ENCODE measurements at regions not wholly inside any gene's neighbourhood (a gene's known extent, or its start where the extent isn't known, plus 50 kb on each side); places are given as distances from the start of the nearest gene placed in this dataset.

DNA sequence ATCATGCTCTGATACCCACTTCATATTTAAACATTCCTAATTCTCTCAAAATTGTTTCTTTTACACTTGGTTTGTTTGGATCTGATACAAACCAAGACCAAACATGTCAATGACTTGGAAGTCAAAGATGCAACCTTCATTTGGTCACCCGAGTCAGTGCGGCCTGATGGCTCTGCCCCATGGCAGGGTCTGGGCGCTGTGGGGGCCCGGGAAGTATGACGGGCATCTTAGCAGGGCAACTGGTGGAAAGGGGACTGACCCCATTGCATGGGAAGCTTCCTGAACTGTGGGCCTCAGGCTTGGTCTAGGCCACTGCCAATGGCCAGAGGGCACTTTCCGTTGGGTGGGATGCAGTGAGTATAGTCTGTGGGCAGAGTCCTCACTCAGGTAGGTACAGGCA, 178.0 kb downstream of the KATNIP start:
- no peak overlapping the region for H3K27ac ChIP-seq (ENCODE audit: low read length)
- ATAC-seq (ENCODE audit: insufficient read depth, low read depth) (no peak), DNase-seq (no peak)
- no peak overlapping the region for H3K4me3 ChIP-seq (ENCODE audit: low read depth in 1 of 2, low read length in 2 of 2)
- TF ChIP-seq CTCF (IDR thresholded peaks at IDR 0.05; ENCODE audit: borderline replicate concordance, extremely low read depth, low read length, poor library complexity, severe bottlenecking) (no peak), EZH2 (IDR thresholded peaks at IDR 0.05; ENCODE audit: borderline replicate concordance, low read depth, low read length, severe bottlenecking) (no peak)
- no peaks in the 10 kb centered on the region for H3K36me3 ChIP-seq (ENCODE audit: insufficient read depth, low read length)
- H3K79me2 ChIP-seq (ENCODE audit: insufficient read depth, low read length): no peaks in the 10 kb centered on the region
- H3K4me2 ChIP-seq (ENCODE audit: insufficient read depth, low read length): no peak overlapping the region
- H3K9ac ChIP-seq (ENCODE audit: low read depth, low read length): no peak overlapping the region
- no peaks in the 10 kb centered on the region for H3K27me3 ChIP-seq (ENCODE audit: insufficient read depth, low read length, poor library complexity)
- H3K4me1 ChIP-seq (ENCODE audit: insufficient read depth, low read length): no peaks in the 10 kb centered on the region
- H4K20me1 ChIP-seq (ENCODE audit: insufficient read depth, low read length): no peaks in the 10 kb centered on the region
- no peaks in the 10 kb centered on the region for H3K9me3 ChIP-seq (ENCODE audit: insufficient read depth, low read length, severe bottlenecking)
- no peak overlapping the region for H2AFZ ChIP-seq (ENCODE audit: low read depth, low read length)

- no peaks in the 10 kb centered on the region for H4K20me1 ChIP-seq (ENCODE audit: insufficient read depth, low read length)
- no peak for DNase-seq
These were observed 178.7 kb downstream of the KATNIP start for GRCh38 chr16:27728691-27729090.

DNA sequence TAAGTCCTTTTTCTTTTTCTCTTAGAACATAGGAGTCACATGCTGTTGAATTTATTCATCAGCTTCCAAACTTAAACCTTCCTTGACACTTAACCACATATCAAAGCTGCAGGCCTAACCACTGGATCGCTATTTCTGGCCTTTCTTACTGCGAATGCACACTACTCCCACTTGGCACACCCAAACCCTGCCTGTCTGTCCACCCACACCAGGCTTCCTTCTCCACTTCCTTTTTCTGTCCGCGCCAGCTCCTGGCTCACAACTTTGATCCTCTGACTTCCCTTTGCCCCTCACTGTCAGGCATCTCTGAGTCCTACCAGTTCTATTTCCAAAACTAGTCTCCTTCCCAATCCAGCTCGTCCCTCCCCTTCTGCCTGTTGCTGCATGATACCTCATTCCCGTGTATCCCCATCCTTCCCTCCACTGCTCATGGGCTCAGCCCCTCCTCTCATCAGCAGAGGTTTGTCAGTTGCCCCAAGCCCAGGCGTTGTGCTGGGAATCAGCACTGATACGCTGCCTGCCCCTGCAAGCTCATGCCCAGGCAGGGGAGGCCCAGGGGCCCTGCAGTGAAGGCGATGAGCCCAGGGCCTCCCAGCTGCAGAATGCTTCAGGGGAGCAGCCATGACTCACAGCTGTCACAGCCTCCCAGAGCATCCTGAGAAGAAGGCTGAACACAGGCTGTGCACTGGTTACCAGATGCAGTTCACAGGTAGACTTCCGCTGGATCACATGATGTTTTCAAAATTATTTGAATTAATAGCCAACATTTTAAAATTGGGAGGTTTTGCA, 179.8 kb downstream of the KATNIP start:
- no peak overlapping the region for H2AFZ ChIP-seq (ENCODE audit: low read depth, low read length)
- H3K27ac ChIP-seq (ENCODE audit: low read length): no peak overlapping the region
- ATAC-seq (ENCODE audit: insufficient read depth, low read depth) (no peak), DNase-seq (no peak)
- no peaks in the 10 kb centered on the region for H3K27me3 ChIP-seq (ENCODE audit: insufficient read depth, low read length, poor library complexity)
- H3K36me3 ChIP-seq (ENCODE audit: insufficient read depth, low read length): no peaks in the 10 kb centered on the region
- H3K9me3 ChIP-seq (ENCODE audit: insufficient read depth, low read length, severe bottlenecking): no peaks in the 10 kb centered on the region
- no peak for TF ChIP-seq EZH2 (IDR thresholded peaks at IDR 0.05; ENCODE audit: borderline replicate concordance, low read depth, low read length, severe bottlenecking)
- no peak for TF ChIP-seq CTCF (IDR thresholded peaks at IDR 0.05; ENCODE audit: borderline replicate concordance, extremely low read depth, low read length, poor library complexity, severe bottlenecking)
- H3K79me2 ChIP-seq (ENCODE audit: insufficient read depth, low read length): no peaks in the 10 kb centered on the region
- H3K4me1 ChIP-seq (ENCODE audit: insufficient read depth, low read length): no peaks in the 10 kb centered on the region
- H3K9ac ChIP-seq (ENCODE audit: low read depth, low read length): no peak overlapping the region
- no peaks in the 10 kb centered on the region for H4K20me1 ChIP-seq (ENCODE audit: insufficient read depth, low read length)
- H3K4me2 ChIP-seq (ENCODE audit: insufficient read depth, low read length): no peak overlapping the region
- H3K4me3 ChIP-seq (ENCODE audit: low read depth in 1 of 2, low read length in 2 of 2): no peak overlapping the region

More at GRCh38 chr16:27728691-27729090, 178.7 kb downstream of the KATNIP start:
- TF ChIP-seq CTCF (IDR thresholded peaks at IDR 0.05; ENCODE audit: borderline replicate concordance, extremely low read depth, low read length, poor library complexity, severe bottlenecking) (no peak), EZH2 (IDR thresholded peaks at IDR 0.05; ENCODE audit: borderline replicate concordance, low read depth, low read length, severe bottlenecking) (no peak)
- no peak overlapping the region for H3K9ac ChIP-seq (ENCODE audit: low read depth, low read length)
- no peak overlapping the region for H2AFZ ChIP-seq (ENCODE audit: low read depth, low read length)
- H3K36me3 ChIP-seq (ENCODE audit: insufficient read depth, low read length): no peaks in the 10 kb centered on the region
- H3K9me3 ChIP-seq (ENCODE audit: insufficient read depth, low read length, severe bottlenecking): no peaks in the 10 kb centered on the region
- H3K4me1 ChIP-seq (ENCODE audit: insufficient read depth, low read length): no peaks in the 10 kb centered on the region
- no peak overlapping the region for H3K27ac ChIP-seq (ENCODE audit: low read length)
- no peaks in the 10 kb centered on the region for H3K27me3 ChIP-seq (ENCODE audit: insufficient read depth, low read length, poor library complexity)
- no peak overlapping the region for H3K4me2 ChIP-seq (ENCODE audit: insufficient read depth, low read length)
- ATAC-seq (ENCODE audit: insufficient read depth, low read depth): no peak
- no peak overlapping the region for H3K4me3 ChIP-seq (ENCODE audit: low read depth in 1 of 2, low read length in 2 of 2)
- no peaks in the 10 kb centered on the region for H3K79me2 ChIP-seq (ENCODE audit: insufficient read depth, low read length)
